Activated effector memory CD4-positive, alpha-beta T cell treated with anti-CD3 and anti-CD28 coated beads, Interleukin-2, amount 50 U/mL, for 16 hours (primary cell): ENCODE measurements at regions not wholly inside any gene's neighbourhood (a gene's known extent, or its start where the extent isn't known, plus 50 kb on each side); places are given as distances from the start of the nearest gene placed in this dataset.
"Not testable (repeated sequence)": the region's sequence is repeated elsewhere in the genome, so short reads cannot be mapped to it uniquely, and the experiment has no call there.

Source experiments
- DNase-seq: peaks from one replicate; pipeline ENCODE4 v3.0.0-alpha.2; 2020

DNA sequence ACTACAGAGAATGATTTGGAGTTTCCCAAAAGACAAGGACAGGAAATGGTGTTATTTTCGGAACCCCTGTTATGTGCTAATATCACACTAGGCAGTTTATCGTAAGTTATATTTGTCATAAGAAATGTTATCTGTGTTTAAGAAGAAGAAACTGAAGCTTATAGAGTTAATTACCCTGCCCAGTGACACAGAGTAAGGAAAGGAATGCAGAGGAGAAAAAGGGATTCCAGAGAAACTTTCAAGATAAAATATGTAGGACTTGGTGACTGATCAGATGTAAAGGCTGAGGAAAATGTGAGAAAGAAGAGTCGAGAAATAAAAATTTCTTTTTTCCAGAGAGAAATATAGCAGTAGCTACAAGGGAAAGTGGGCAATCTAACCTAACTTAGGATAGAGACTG, 63.5 kb upstream of the ZNF746 start:
- DNase-seq = no peak

DNA sequence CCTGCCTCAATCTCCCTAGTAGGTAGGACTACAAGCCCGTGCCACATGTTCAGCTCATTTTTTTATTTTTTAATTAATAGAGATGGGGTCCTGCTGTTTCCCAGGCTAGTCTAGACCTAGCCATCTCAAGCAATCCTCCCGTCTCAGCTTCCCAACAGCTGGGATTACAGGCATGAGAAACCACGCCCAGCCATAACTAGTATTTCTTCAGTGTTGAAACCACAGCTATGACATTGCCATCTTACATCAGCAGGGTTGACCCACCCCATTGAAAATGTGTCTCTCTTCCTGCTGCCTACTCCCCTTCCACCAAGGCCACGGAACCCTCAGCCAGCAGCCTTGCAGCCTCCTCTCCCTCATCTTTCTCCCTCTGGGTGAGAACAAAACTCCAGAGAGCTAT, 62.1 kb upstream of the ZNF746 start:
- DNase-seq = no peak

DNA sequence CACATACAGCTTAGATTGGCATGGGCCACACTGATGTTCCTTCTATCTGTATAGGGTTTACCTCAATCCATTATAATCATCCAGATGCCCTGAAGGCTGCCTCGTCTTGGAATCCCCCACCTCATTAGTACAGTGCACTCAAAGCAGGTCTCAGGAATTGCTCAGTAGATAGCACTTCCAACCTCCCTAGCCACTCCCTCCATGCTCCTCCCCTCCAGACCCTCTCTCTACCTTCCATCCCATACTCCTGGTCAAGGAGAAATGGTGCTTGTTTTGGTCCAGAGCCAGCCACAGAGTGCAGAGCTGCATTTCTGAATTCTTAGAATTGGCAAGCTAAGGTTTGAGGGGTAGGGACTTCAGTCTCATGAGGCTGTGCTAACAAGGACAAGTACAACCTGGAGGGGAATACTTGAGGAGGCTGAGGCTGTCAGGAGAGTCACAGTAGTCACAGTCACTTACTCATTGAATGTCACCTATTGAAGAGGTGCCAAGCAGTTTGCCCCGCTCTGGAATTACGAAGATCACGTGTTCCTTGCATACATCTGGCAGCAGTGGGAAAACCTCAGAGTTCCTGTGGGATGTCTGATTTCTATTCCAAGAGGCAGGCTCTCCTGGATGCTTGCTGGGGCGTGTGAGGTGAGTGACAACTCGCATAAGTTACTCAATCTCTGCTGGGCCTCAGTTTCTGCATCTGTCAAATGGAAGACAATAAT, 60.7 kb upstream of the ZNF746 start:
- DNase-seq = no peak

DNA sequence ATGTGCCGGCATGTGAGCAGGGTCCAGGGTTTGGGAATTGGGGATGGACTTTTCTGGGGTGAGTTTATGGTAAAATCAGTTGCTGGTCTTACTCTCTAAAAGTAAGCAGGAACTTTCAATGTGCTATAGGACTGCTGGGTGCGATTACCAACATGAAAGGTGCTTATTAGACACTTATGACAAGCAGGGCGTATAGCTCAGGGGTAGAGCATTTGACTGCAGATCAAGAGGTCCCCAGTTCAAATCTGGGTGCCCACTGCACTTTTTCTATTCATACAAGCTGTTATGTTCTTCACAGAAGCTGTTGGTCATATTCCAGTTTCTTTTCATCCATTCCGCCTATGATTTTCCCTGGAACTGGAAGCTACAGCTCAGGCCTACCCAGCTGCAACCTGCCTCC, 58.9 kb upstream of the ZNF746 start:
- DNase-seq = not testable (repeated sequence)

DNA sequence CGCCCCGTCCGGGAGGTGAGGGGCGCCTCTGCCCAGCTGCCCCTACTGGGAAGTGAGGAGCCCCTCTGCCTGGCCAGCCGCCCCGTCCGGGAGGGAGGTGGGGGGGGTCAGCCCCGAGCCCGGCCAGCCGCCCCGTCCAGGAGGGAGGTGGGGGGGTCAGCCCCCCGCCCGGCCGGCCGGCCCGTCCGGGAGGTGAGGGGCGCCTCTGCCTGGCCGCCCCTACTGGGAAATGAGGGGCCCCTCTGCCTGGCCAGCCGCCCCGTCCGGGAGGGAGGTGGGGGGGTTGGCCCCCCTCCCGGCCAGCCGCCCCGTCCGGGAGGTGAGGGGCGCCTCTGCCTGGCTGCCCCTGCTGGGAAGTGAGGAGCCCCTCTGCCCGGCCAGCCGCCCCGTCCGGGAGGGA, 57.2 kb upstream of the ZNF746 start:
- DNase-seq = not testable (repeated sequence)

DNA sequence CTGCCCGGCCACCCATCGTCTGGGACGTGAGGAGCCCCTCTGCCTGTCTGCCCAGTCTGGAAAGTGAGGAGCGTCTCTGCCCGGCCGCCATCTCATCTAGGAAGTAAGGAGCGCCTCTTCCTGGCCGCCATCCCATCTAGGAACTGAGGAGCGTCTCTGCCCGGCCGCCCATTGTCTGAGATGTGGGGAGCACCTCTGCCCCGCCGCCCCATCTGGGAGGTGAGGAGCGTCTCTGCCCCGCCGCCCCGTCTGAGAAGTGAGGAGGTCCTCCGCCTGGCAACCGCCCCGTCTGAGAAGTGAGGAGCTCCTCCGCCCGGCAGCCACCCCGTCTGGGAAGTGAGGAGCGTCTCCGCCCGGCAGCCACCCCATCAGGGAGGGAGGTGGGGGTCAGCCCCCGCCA, 56.4 kb upstream of the ZNF746 start:
- not testable (repeated sequence) for DNase-seq

DNA sequence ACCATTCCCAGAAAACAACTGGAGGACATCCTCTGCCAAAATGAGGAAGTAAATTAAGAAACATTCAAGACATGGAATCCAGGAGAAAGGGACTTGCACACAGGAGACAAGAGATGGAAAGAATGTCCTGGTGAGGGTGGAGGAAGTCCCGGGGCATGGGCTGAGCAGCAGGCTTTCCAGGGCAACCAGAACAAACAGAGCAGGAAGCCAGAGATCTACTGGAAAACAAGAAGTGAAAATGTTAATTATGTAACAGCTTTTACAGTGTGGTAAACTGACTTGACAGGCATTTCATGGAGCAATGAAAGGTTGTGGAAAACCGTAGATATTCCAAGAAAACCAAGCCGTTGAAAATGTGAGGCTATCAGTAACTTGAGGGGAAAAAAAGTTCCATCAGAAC, 55.2 kb upstream of the ZNF746 start:
- DNase-seq = no peak
